B cell (primary cell): ENCODE measurements at regions not wholly inside any gene's neighbourhood (a gene's known extent, or its start where the extent isn't known, plus 50 kb on each side); places are given as distances from the start of the nearest gene placed in this dataset.

ENCODE experiments used
- EZH2 ChIP-seq: IDR thresholded peaks from 2 replicates; pipeline ENCODE4 v1.6.1; 2012; ENCODE audit warnings: borderline replicate concordance, low read depth, mild to moderate bottlenecking, moderate library complexity, low read length; ENCODE audit not compliant: insufficient read depth, poor library complexity, severe bottlenecking
- TF ChIP-seq, protein P1 (sequence below): fragments of 200-600 bp; IDR thresholded peaks from one replicate; pipeline ENCODE4 v1.8.0; 2022; ENCODE audit warnings: antibody characterized with exemption, mild to moderate bottlenecking

DNA sequence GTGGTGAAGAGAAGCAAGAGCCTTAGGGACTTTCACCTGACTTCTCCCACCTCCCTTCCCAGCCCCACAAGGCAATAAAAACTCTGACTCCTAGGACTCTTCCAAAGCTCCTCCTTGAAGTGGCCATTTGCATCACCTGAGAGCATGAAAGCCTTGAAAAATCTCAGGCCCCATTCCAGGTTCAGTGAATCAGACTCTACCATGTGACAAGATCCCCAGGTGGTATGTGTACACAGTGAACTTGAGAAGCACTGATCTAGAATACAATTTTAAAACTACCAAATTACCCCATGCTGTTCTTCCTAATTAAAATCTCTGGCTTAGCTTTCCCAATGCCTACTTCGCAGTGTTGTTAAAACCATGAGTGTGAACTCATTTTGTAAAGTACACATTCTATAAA is 195.1 kb upstream of the SAMSN1 start:
- TF ChIP-seq, protein P1, sequence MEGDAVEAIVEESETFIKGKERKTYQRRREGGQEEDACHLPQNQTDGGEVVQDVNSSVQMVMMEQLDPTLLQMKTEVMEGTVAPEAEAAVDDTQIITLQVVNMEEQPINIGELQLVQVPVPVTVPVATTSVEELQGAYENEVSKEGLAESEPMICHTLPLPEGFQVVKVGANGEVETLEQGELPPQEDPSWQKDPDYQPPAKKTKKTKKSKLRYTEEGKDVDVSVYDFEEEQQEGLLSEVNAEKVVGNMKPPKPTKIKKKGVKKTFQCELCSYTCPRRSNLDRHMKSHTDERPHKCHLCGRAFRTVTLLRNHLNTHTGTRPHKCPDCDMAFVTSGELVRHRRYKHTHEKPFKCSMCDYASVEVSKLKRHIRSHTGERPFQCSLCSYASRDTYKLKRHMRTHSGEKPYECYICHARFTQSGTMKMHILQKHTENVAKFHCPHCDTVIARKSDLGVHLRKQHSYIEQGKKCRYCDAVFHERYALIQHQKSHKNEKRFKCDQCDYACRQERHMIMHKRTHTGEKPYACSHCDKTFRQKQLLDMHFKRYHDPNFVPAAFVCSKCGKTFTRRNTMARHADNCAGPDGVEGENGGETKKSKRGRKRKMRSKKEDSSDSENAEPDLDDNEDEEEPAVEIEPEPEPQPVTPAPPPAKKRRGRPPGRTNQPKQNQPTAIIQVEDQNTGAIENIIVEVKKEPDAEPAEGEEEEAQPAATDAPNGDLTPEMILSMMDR = no peak
- TF ChIP-seq EZH2 = no peak
